ENCODE measurements at regions not wholly inside any gene's neighbourhood (a gene's known extent, or its start where the extent isn't known, plus 50 kb on each side); places are given as distances from the start of the nearest gene placed in this dataset.

DNA sequence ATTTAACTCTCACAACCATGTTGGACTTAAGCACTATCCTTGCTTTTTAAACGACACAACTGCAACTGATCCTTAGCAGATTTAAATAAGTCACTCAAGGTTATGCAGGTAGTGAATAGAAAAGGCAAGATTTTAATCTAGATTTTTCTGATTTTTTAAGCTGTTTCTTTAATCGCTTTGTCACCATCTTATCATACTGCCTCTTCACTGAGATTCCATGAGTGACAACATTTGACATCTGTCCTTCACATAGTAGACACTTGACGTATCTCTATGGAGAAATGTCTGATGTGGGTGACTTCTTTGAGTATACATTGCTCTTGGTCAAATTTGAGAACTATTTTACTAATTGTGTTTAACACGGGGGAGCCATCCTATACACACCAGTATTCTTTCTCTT lies 839.7 kb downstream of the GATA3 start:
- FAIRE-seq = no peak
- intact Hi-C loops (cut with micrococcal nuclease; ENCODE audit: unreplicated experiment) = no loop called here
- CTCF ChIA-PET = no interaction called here

More for the DNA sequence above, 839.7 kb downstream of the GATA3 start:
- 2% methylated on average over 4 of the region's 4 CpGs for WGBS (ENCODE audit: insufficient coverage, insufficient replicate concordance, low lambda C conversion rate, missing lambda C conversion rate)
- ATAC-seq = no peak
- DNase-seq (ENCODE audit: low read depth, low spot score) = no peak
- Histone ChIP-seq H3K4me2 (ENCODE audit: control insufficient read depth, insufficient read depth) (no peak overlapping the region), H3K9me3 (replicated peaks; ENCODE audit: control insufficient read depth, insufficient read depth, low read length) (no peaks in the 10 kb centered on the region), H3K36me3 (ENCODE audit: control insufficient read depth in 2 of 2, insufficient read depth in 2 of 2, low read length in 1 of 2) (no peaks in the 10 kb centered on the region), H4K20me1 (ENCODE audit: control insufficient read depth, insufficient read depth) (no peaks in the 10 kb centered on the region), H3K4me1 (ENCODE audit: control insufficient read depth, insufficient read depth, low read length) (no peaks in the 10 kb centered on the region), H3K9ac (ENCODE audit: control insufficient read depth, insufficient read depth, low read length) (no peak overlapping the region), H3K4me3 (no peak overlapping the region), H2AFZ (ENCODE audit: control insufficient read depth, low read depth, low read length) (no peak overlapping the region), H3K79me2 (ENCODE audit: control insufficient read depth, insufficient read depth, low read length) (no peaks in the 10 kb centered on the region), H3K27ac (ENCODE audit: control insufficient read depth, insufficient read depth) (no peak overlapping the region), H3K27me3 (replicated peaks in 1 of 2; ENCODE audit: control insufficient read depth in 2 of 2, insufficient read depth in 2 of 2, low read length in 1 of 2) (no peaks in the 10 kb centered on the region)
- POLR2A ChIA-PET = no interaction called here
- BruUV-seq (replicated peaks) = no TSS peak
- RAD21 ChIA-PET (ENCODE audit: unreplicated experiment) = no interaction called here
- TF ChIP-seq BCL11A (IDR thresholded peaks at IDR 0.05; ENCODE audit: low read depth, low read length) (no peak), ZNF24 (IDR thresholded peaks at IDR 0.05) (no peak), POLR2A (IDR thresholded peaks at IDR 0.05; ENCODE audit: low read depth, low read length) (no peak), PAX5 (IDR thresholded peaks at IDR 0.05; ENCODE audit: borderline replicate concordance, low read depth, low read length) (no peak), PKNOX1 (IDR thresholded peaks at IDR 0.05) (no peak), STAT1 (conservative IDR thresholded peaks at IDR 0.05) (no peak), TAF1 (IDR thresholded peaks at IDR 0.05; ENCODE audit: borderline replicate concordance, low read depth, low read length) (no peak), CTCF (IDR thresholded peaks at IDR 0.05 in 2 of 3, conservative IDR thresholded peaks at IDR 0.05 in 1 of 3; ENCODE audit: control insufficient read depth in 2 of 3, extremely low read depth in 1 of 3, insufficient read depth in 1 of 3, low read depth in 3 of 3, low read length in 3 of 3) (no peak), PAX8 (IDR thresholded peaks at IDR 0.05) (no peak), MLLT1 (IDR thresholded peaks at IDR 0.05) (no peak), SREBF1 (IDR thresholded peaks at IDR 0.05; ENCODE audit: low read length) (no peak), CREB1 (IDR thresholded peaks at IDR 0.05; ENCODE audit: low read depth) (no peak), MYC (IDR thresholded peaks at IDR 0.05; ENCODE audit: insufficient read depth, insufficient read length, insufficient replicate concordance, low read length, severe bottlenecking) (no peak)
- in situ Hi-C loops (cut with MboI) = no loop called here
- SMC1A ChIA-PET (ENCODE audit: uncharacterized antibody, unreplicated experiment) = no interaction called here
